ENCODE measurements at regions not wholly inside any gene's neighbourhood (a gene's known extent, or its start where the extent isn't known, plus 50 kb on each side); places are given as distances from the start of the nearest gene placed in this dataset.

DNA sequence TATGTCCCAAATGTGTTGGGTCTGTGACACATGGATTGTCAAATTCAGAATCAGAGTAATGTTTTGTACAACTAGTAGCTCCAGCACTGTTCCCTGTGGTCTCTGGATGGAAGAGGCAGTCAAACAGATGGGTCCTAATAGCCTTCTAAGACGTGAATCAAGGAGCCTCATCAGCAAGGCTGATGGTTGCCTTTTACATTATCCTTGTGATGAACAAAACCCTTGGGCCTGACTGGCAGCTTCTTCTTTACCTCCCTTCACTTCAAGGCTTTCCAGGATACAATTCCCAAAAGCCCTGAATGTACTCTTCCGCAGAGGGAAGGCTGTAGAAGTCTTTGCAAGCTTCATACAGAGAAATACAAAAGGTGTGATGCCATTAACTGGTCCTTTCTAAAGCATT lies 633.3 kb downstream of the USP25 start:
- no peak for DNase-seq (ENCODE audit: low spot score)

DNA sequence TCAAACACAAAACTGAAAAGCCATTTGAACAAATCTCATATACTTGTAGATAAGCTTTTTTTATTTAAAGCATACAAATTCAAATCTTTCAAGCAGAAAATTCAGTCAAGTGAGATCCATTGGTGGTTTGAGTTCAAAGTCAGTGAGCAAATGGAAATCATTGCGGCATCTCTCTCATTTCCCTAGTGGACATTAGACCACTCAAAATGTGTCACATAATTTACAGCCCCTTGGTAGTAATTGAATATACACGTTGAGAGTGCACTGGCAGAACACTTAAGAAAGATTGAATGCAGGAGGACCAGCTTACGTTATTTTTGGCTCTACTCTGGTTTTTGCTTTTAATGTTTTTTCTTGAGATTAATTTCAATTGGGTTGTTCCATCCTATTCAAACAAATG lies 633.7 kb downstream of the USP25 start:
- no peak for DNase-seq (ENCODE audit: low spot score)

DNA sequence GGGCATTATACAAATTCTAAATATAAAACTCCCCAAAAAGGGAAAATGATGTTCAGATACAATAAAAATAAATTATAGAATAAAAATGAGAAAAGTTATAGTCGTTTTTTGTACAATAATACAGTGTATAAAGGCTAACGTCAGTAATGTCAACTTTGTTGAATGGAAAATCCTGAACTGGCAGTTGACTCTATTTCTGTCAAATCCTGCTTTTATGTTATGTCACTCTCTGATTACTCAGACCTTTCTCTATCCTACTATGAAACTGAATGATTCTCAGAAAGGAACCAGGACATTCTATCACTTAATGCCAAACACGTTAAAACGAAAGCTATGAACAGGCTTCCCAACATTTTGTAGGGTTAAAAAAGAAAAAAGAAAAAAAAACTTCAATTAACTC lies 636.4 kb downstream of the USP25 start:
- no peak for DNase-seq (ENCODE audit: low spot score)

DNA sequence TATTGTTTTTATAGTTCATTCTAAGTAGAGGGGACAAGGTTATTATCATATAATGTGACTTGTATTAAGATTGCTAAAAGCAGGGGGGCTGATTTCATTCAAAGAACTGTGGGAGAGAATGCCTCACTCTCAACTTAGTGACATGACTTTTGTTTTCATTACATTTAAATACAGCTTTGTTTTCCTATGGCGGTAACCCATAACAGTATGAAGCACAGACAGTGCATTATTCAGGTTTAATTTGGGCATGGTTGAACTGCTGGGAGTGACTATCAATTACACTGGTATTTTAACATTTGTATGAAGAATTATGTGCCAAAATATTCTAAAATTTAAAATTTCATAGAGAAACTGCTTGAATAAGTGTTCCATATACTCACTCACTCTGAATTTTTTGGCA lies 637.3 kb downstream of the USP25 start:
- DNase-seq (ENCODE audit: low spot score), result no peak

DNA sequence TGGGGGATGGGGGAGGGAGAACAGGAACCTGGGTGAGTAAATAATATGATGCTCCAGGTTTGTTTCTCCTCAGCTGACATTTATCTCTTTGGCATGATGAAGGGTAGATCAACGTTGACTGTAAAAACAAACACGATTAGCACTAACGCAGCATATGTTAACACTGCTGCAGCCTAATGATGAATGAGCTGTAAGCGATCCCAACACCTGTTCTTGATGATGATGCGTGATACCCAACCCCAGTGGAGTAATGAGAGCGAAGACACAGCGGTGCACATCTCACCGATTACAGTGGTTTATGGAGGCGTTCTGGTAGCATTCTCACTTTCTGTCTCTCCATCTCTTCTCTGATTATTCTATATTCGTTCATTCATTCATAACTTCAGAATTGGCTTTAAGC lies 640.4 kb downstream of the USP25 start:
- DNase-seq (ENCODE audit: low spot score), result no peak

DNA sequence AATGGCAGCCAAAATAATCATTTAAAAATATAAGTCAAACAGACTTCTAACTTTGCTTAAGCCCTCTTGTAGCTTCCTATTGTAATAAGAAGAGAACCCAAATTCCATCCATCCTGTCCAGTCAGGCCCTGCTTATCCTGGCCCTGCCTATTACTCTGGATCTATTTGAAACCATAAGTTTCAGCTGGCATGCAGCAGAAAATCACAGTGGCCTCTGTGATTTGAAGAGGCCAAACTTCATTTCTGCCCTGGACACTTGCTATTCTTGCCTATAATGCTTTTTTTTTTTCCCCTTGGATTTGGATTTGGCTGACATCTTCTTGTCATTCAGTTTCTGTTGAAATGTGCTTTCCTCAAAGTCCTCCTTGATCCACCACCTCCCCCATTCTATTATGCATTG lies 642.8 kb downstream of the USP25 start:
- no peak for DNase-seq (ENCODE audit: low spot score)

DNA sequence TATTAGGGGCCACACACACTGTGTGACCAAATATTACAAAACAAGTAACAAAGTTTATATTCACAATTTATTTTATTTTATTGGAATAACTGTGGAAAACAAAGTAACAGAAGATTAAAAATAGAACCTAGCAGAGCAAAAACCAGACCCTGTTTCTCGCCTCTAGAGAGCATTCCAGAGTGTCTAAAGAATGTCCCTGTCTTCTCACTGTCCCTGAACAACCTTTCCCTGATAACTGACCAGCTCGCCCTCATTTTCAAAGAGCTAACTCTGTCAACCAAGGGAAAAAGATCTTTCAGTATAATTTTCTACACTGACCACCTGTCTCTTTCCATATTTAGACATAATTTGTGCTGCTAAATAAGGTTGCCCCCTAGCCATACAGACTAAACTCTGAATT lies 646.9 kb downstream of the USP25 start:
- no peak for DNase-seq (ENCODE audit: low spot score)

DNA sequence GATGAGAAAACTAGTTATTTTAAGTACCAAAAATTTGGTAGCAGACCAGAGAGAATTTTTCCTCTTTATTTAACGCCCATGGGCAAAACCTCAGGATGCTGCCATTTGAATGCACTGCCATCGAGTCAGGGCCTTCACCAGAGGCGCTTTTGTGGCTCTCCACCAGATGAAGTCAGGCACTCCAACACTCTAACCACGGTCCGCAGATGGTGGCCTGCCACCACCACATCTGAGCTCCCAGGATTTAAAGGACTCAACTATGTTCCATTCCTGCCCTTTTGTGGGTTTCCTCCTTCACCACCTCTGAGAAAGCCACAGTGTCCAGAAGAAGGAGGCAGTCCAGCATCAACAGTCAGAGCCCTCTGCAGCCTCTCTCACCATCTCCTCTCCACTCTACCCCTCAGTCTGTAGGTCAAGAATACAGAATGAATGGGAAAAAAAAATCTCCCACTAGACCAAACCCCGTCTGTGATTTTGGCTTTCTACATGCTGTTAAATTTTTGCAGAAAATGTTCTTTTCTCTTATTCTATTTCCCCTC lies 647.4 kb downstream of the USP25 start:
- no peak for DNase-seq (ENCODE audit: low spot score)

DNA sequence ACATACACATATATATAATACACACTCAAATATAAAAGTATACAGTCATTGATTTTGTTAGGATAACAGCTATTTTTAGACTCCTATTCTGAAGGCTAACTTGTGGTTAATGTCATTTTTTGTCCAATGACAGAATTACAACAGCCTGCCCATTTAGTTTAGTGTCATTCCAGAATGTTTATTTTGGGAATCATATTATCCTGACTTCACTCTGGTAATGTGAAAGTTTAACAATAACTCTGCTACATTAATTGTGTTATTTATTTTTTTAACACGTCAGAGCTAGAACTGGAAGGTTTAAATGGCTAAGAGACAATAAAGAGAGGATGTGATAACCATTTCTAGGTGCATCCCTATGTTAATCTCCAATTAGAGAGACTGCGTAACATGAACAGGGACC lies 648.1 kb downstream of the USP25 start:
- no peak for DNase-seq (ENCODE audit: low spot score)

DNA sequence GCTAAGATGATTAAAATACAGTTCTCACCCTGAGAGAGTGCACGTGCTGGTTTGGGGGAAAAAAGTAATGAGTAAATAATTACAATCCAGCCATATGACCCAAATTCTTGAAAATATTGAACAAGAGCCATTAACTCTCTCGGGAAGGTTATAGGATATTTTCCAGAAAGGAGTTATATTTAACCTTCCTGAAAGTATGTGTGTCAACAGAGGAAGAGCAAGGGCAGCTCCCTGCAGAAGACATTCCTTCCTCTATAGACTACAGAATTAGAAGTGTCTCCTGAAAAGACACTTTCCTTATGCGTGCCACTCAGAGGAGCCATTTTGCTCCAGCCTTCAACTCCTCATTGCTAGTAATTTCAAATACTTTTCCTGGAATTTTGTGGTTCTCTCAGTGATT lies 648.7 kb downstream of the USP25 start:
- DNase-seq (ENCODE audit: low spot score), result no peak

DNA sequence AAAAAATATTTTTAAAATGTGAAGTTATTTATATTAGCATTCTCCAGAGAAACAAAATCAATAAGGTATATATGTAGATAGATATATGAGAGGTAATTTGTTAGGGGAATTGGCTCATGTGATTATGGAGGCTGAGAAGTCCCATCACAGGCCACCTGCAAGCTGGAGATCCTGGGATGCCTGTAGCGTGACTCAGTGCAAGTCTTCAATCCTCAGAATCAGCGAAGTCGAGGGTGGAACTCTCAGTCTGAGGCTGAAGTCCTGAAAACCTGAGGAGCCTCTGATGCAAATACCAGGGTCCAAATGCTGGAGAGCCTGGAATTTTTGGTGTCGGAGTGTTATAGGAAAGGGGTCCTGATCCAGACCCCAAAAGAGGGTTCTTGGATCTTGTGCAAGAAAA lies 658.5 kb downstream of the USP25 start:
- DNase-seq (ENCODE audit: low spot score), result no peak

DNA sequence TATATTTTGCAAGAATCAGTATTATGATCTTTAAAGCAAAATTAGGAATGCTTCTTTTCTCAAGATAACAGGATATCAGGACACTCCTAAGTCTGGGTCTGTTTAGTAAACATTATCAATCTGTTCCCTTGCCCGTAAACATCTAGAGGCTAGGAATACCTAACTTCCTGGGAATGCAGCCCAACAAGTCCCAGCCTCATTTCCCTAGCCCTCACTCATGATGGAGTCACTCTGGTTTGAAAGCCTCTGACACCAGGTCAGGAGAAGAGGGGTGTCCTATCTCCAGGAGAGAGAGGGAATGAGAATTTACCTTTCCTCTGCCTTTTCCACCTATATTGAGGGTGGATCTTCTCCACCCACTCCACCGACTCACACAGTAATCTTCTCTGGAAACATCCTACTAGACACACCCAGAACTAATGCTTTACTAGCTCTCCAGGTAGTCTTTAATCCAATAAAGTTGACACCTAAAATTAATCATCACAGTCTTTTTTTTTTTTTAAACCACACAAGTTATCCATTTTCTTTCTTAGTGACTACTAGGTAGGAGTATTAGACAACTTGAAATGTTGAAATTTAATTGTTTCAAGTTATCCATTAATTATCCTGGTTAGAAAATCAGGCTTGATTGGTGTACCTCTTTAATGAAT lies 659.3 kb downstream of the USP25 start:
- no peak for DNase-seq (ENCODE audit: low spot score)

DNA sequence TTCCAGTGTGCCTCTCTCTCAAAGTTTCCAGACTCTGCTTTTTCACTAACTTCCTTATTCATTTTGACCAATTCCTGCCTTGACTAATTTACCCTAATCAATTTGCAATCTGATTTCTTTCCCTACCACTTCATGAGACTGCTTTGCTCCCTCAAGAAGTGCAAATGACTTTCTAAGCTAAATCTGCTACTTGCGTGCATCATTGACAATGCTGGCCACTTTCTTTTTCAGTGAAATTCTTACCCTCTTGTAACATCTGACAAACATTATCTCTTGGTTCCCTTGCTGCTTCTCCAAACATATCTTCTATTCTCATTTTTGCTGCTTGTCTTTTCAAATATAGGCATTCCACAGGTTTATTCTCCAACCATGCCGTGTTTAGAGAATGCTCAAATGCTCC lies 659.9 kb downstream of the USP25 start:
- DNase-seq (ENCODE audit: low spot score), result no peak

DNA sequence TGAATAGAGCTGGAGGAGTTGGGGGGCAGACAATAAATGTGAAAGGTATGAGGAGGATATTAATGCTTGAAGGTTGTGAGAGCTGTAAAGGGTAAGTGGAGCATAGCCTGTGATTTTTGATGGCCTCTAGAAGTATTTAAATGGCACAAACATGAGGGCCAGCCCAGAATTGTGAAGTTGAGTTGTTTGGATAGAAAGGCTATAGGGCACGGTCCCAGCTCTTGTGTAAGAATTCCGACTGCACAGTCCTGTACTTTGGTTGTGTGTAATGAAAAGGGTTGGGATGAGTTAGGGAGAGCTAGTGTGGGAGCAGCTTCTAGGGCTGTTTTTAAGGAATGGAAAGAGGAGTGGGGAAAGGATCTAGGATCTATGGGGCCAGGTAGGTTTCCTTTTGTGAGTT lies 665.5 kb downstream of the USP25 start:
- DNase-seq (ENCODE audit: low spot score), result no peak

DNA sequence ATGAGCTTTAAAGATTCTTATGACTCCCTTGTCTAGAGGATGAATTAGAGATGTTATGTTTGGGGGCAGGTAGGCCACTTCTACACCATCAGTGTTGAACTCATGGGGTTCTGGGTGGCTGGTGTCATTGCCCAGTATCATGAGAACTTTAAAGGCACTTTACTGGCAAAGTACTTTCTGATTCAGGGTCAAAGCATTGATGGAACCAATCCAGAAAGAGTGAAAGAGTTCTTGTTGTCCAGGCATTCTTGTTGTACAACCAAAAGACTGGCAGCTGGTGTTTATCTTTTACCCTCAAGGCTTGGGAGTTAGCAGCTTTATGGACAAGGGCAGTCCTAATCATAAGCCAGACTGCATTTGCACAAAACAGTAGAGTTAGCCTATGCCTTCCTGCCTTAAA lies 673.0 kb downstream of the USP25 start:
- DNase-seq (ENCODE audit: low spot score), result no peak

DNA sequence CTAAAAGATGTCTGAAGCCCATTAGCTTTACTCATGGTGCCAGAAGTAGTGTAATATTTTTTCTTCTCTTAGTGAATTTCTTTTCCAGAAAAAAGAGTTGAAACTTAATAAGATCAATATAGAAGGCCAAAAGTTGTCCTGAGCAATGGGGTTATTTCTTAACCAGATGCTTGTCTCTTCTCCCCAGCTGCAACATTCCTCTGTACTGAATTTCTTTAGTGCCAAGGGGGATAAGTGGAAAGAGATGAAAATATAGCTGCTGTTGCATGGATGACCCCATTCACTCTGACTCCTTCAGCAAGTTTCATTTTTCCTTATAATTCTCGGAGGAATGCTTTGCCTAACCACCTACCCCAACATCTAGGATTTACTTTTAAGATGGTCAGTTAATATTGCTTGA lies 675.0 kb downstream of the USP25 start:
- DNase-seq (ENCODE audit: low spot score), result no peak

DNA sequence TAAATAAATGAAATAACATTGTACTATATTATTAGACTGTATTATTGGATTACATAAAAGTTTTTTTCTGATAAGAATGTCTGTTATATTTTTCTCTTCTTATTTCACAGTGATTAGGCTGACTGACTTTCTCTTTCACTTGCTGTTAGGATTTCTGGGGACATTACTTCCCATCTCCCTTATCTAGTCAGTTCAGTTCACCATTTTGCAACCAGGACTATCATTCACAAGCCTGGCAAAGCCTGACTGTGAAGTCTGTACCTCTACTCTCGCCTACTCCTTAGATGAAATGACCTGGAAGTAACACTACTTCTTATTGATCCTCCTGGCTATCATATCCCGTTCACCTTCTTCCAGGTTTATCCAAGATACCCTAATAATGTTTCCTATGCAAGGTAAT lies 676.6 kb downstream of the USP25 start:
- DNase-seq (ENCODE audit: low spot score), result no peak

DNA sequence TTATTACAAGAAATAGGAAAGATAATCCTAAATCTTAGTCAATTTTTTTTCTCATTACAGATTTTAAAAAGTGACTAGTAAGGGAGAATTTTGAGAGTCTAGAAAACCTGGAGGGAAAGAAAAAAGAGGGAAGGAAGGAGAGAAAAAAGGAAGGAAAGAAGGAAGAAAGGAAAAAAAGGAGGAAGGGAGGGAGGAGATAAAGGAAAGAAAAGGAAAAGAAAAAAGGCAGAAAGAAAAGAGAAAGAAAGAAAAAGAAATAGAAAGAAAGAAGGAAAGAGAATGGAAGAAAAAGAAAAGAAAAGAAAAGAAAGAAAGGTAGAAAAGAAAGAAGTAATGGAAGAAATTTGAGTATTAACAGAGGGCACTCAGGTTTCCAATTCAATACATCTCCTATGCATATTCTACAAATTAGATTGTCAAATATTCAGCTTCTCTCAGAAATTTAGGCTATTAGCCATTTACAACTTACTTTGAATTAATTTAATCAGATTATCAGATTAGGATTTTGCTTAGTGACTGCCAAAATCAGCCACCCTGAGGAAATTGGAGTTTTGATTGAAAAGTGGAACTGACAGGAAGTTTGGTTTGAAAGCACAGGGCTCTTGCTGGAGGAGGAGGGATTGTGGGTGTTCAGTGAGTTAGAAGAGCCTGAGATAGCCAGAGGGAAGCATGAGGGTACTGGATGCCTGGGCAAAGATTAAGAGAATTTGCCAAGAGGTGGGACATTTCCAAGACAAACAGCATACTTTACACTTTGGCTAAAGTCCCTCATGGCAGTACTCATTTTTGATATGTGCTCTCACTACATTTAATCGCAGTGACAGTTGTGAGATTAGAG lies 677.8 kb downstream of the USP25 start:
- no peak for DNase-seq (ENCODE audit: low spot score)

DNA sequence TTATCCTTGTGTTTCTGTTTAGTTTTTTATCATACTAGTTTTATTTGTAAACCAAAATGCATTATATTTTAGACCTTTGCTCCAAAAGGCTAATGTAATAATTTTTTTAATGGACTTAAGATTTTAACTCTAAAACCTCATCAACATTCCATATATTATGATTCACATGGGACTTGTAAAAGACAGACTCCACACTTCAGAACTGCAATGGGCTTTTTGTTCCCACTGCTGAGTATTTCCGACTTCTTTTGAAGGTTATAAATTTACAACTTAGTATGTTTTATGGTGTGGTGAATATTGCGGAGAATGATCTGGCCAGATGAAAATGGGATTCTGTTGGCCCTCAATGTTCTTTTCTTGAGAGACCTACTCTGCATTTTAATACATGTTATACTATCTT lies 678.5 kb downstream of the USP25 start:
- DNase-seq (ENCODE audit: low spot score), result no peak

DNA sequence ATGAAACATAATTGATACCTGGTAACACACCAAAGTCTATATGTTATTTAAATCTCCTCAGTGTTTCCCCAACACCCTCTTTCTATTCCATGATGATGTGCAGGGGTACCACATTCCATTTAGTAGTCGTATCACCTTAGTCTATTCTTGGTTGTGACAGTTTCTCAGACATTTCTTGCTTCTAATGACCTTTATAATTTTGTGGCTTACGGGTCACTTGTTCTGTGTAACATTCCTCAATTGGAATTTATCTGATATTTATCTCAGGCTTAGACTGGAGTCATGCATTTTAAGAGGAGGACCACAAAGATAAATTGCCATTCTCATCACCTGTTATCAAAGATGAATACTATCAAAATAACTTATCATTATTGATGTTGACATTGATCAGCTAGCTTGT lies 679.6 kb downstream of the USP25 start:
- DNase-seq (ENCODE audit: low spot score), result no peak

DNA sequence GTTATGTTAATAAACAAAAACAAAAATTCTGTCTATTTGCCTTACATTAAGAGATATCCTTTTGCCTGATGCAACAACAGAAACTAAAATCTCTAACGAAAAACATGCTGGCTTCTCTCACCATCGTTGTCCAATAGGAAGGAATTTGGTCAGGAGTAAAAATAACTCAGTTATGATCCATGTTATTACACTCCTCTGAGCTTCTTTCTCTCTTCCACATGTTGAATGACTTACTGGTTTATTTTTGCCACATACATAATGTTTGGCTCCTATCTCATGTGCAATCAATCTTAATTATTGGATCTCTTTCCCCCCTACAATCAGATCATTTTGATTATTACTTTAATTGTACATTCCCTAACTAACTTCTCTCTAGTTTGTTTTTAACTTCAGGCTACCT lies 688.4 kb downstream of the USP25 start:
- DNase-seq (ENCODE audit: low spot score), result no peak

DNA sequence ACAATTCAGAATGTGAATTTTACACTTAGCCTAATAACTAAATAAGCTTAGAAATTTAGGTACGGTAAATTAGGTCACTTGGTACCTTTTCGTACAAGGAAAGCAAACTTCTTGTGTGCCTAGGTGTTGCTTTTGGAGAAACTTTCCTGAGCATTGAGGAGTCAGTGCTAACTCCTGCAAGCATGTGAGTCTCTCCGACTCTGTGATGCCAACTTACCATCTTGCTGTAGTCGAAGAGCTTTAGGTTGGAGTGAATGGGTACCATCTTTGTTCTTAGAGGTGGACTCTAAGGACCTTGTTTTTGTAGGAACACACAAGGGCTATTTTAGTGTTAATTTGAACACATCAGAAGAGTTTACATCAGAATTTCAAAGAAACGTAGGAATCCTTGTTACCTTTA lies 688.9 kb downstream of the USP25 start:
- DNase-seq (ENCODE audit: low spot score), result no peak

DNA sequence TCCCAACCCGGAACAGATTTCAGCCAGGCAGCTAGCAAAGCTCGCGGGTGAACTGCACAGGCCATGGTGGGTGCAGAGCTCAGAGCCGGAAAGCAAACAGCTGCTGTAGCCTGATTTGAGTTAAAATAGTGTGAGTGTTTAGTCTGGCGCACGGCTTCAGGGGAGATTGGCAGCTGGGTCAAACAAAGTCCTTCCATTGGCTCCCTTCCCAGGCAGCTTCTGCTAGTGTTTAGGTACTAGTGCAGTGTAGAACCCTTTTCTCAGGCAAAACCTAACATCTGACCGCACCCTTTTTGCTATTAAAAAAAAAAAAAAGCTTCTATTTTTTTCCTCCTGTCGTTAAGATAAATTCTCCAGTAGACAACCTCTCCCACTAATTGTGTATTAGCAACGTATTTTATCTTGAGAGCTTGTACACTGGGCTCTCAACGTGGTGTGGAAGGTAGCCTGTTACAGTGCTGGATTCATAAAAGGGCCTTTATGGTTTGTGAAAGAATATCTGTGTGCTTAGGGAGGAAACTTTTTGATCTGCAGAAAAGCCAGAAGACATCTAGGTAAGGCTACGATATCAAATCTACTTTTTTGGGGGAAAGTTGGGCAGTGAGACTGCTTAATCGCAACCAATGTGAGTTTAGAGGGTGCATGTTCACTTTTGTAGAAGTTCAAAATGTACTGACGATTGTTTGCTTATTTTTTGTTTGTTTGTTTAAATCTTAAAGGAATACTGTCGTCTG lies 689.6 kb downstream of the USP25 start:
- no peak for DNase-seq (ENCODE audit: low spot score)
